ENCODE measurements at regions not wholly inside any gene's neighbourhood (a gene's known extent, or its start where the extent isn't known, plus 50 kb on each side); places are given as distances from the start of the nearest gene placed in this dataset.

GRCh38 chr1:98099501-98099900, 178.7 kb upstream of the DPYD start:
- 62 to 74% (median 64%) methylated on average over 3 of the region's 3 CpGs for WGBS, 4 donors
- Histone ChIP-seq H3K36me3 (replicated peaks in 1 of 2) (no peaks in the 10 kb centered on the region), H3K27ac (no peak overlapping the region), H3K4me3 (no peak overlapping the region), H3K4me1 (replicated peaks in 1 of 2) (no peaks in the 10 kb centered on the region), H3K27me3 (no peaks in the 10 kb centered on the region), H3K9me3 (replicated peaks in 1 of 3) (no peaks in the 10 kb centered on the region)
- no peak for DNase-seq
- TF ChIP-seq CTCF (IDR thresholded peaks at IDR 0.05) (no peak), POLR2A (IDR thresholded peaks at IDR 0.05) (no peak)
- intact Hi-C loops (cut with DNase I): no loop called here

DNA sequence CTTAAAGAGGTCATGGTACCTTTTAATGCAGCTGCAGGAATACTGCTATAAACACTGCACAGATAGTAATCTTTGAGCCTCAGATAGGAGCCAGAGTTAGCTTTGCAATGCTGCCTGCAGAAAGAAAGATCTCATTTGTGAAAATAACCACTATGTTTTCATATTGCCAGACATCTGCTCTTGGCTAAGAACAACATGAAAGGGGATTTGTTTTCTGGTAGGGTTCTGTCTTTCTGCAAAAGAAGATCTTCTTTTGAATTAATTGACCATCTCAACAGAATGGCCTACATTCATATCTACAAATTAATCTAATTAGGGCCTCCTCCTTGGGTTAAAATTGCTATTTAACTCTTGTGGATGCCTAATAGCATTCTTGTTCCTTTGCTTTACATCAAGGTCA, 177.6 kb upstream of the DPYD start:
- Histone ChIP-seq H3K9me3 (replicated peaks in 1 of 3) (no peaks in the 10 kb centered on the region), H3K27me3 (no peaks in the 10 kb centered on the region), H3K4me3 (no peak overlapping the region), H3K36me3 (replicated peaks in 1 of 2) (no peaks in the 10 kb centered on the region), H3K4me1 (replicated peaks in 1 of 2) (no peaks in the 10 kb centered on the region), H3K27ac (no peak overlapping the region)
- intact Hi-C loops (cut with DNase I): no loop called here
- TF ChIP-seq POLR2A (IDR thresholded peaks at IDR 0.05) (no peak), CTCF (IDR thresholded peaks at IDR 0.05) (no peak)
- DNase-seq: no peak

DNA sequence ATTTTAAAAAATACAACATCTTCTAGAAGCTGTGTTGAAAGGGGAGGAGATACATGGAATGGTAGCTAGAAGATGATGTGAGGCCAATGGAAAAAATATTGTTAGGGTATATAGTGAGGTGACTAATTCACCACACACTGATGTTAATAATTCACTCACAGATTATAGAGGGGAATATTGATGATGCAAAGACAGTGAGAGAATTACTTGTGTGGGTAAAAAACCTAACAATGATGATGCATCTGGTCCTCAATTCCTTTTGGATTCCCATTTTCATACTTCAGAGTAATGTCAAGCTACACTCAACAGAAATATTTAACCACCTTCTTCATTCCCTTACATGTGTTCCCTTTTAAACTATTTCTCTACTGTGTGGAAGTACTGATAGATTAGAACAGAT, 169.5 kb upstream of the DPYD start:
- no peak overlapping the region for H3K27ac ChIP-seq
- intact Hi-C loops (cut with DNase I): no loop called here
- DNase-seq: no peak
- TF ChIP-seq CTCF (IDR thresholded peaks at IDR 0.05): no peak
- no peak for TF ChIP-seq POLR2A (IDR thresholded peaks at IDR 0.05)
- no peaks in the 10 kb centered on the region for H3K9me3 ChIP-seq (replicated peaks in 1 of 3)
- no peaks in the 10 kb centered on the region for H3K27me3 ChIP-seq
- no peak overlapping the region for H3K4me3 ChIP-seq
- no peaks in the 10 kb centered on the region for H3K4me1 ChIP-seq (replicated peaks in 1 of 2)
- no peaks in the 10 kb centered on the region for H3K36me3 ChIP-seq (replicated peaks in 1 of 2)

GRCh38 chr1:98088381-98088780, 167.5 kb upstream of the DPYD start:
- no peaks in the 10 kb centered on the region for H3K27me3 ChIP-seq
- intact Hi-C loops (cut with DNase I): no loop called here
- DNase-seq: no peak
- no peak overlapping the region for H3K27ac ChIP-seq
- WGBS, 4 donors: 61 to 67% (median 65%) methylated on average over 3 of the region's 3 CpGs
- no peak for TF ChIP-seq CTCF (IDR thresholded peaks at IDR 0.05)
- no peak for TF ChIP-seq POLR2A (IDR thresholded peaks at IDR 0.05)
- no peaks in the 10 kb centered on the region for H3K36me3 ChIP-seq (replicated peaks in 1 of 2)
- H3K4me3 ChIP-seq: no peak overlapping the region
- no peaks in the 10 kb centered on the region for H3K4me1 ChIP-seq (replicated peaks in 1 of 2)
- H3K9me3 ChIP-seq (replicated peaks in 1 of 3): no peaks in the 10 kb centered on the region

All from adrenal gland (tissue), 9 donors.